HG03135 (cell line): ENCODE measurements at regions not wholly inside any gene's neighbourhood (a gene's known extent, or its start where the extent isn't known, plus 50 kb on each side); places are given as distances from the start of the nearest gene placed in this dataset.

Experiments
- ATAC-seq: cut with Tn5 transposase; IDR thresholded peaks from one replicate; pipeline ENCODE4 v1.9.1; 2021; ENCODE audit warnings: mild to moderate bottlenecking, moderate library complexity; ENCODE audit not compliant: unreplicated experiment

DNA sequence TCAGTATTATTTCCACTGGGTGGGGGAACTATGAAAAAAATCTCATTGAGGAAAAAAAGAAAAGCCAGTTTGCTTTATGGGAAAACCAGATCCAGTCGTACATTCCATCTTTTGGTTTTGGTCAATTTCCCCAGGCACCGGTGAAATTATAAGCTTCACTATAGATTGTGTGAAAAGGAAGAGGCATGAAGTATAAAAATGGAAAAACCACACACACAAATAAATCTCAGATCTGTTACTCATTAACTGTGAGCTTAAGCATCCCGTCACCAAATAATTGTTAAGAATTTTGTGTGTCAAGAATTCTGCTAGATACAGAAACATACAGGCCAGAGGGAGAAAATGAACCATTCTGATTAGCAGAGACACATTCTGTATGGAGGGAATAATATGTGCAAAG, 405.5 kb upstream of the CELF2 start:
- no peak for ATAC-seq

DNA sequence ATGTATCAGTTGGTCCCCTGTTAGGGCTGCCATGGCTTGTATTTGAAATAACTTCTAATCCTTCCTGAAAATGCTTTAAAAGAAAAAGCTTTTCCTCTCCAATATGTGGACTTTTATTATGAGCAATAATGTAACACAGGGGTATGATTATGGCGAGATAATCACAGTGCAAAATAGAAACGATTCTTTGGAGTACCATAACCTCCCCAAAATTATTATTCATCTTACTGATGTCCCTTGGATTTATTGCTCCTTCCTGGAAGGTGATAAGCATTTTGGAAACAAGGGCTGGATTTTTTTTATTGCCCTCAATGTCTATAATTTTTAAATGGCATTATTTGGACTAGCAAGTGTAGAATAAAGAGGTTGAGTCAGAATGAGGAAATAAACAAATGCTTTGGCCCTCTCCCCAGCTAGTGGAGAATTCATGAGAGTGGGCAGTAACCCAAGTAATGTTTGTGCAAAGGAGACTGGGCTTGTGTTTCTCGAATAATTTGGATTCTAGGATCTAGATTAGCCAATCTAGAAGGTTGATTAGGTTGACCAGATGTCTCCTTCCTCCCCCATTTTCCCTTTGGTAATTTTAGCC, 403.9 kb upstream of the CELF2 start:
- ATAC-seq = no peak

DNA sequence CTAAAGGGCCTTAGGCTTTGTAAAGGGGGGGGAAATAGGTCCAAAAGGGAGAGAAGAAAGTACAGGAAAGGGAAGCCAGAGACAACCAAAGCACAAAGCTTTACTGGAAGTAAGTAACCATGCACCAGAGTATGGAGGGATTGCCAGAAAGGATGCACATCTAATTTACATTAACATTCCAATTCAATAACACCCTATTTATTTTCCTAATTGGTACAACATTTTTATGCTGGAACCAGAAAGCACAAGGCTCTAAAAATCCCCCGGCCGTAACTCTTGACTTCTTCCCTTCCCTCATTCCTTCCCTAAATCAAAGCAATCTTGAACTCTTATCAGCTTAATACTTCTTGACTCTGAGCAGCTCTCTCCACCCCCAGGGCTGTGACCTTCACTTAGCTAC, 400.0 kb upstream of the CELF2 start:
- ATAC-seq = no peak

DNA sequence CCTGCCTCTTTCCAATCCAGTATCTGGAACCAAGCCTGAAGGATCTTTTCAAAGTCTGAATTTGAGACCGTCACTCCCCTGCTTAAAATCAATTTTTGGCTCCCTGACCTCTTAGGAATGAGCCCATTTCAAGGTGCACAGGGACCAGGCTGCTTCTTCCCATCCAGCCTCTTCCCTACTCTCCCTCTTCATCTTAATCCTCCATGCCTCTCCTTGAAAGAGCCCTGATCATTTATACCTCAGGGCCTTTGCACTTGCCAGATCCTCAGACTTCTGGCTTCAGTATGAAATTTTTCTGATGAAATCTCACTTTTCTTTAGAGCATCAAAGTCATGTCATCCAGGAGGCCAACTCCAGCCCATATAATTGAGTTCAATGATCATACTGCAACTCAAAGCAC, 399.5 kb upstream of the CELF2 start:
- no peak for ATAC-seq

DNA sequence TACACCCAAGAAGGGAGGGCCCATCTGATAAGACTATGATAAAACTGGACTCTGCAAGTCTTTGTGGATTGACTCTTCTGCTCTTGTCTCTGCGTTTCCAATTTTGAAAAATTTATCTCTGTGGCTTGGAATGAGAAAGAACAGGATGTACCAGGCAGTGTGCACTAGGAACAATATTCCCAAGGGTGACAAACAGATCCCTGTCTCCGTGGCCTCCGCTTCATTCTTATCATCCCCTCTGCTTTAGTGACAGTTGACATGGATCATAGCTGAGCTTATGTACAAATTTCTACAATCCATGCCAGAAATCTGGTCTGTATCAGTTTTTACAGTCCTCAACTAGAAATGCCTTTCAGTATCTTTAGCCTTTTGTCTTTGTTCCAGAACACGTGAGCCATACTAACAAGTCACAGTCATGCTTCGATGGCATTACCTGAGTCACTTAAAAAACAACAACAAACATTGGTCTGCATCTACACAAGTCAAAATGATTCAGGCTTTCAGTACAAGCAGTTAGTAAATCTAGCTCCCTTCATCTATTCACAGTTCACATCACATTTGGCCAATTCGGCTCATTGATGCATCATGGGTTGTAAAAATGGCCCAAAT, 393.6 kb upstream of the CELF2 start:
- ATAC-seq = no peak

DNA sequence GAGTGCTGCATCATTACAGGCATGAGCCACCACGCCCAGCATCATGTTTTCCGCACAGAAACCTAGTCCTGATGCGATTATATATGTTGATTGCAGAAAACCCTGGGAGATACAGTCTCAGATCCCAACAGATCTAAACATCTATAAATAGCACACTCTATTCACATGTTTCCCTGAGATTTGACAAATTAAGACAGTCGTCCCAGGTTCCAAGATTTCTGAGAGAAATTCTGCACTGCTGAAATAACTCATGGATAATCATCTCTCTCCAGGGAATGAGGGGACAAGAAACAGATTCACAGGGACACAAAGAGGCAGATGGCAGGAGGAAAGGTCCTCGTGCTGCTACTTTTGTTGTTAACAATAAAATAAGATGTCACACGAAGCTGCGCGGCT, 393.1 kb upstream of the CELF2 start:
- ATAC-seq = no peak

DNA sequence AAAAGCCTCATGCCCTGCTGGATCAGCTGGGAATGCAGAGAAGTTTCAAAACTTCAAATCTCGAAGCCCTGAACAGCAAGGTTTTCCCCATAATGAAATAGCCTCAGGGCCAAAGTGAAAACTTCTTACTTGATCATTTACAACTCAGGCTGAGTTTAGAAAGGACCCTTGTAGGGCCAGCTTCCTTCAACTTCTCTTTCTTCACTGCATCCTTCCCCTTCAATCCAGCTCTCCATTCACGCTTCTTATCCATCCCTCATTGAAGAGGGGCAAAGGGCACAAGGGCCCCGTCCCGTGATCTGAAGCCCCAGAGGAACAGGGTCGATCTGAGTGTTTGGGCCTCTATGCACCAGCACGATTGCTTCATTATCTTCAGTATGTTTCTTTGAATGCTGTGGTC, 392.2 kb upstream of the CELF2 start:
- ATAC-seq = no peak

DNA sequence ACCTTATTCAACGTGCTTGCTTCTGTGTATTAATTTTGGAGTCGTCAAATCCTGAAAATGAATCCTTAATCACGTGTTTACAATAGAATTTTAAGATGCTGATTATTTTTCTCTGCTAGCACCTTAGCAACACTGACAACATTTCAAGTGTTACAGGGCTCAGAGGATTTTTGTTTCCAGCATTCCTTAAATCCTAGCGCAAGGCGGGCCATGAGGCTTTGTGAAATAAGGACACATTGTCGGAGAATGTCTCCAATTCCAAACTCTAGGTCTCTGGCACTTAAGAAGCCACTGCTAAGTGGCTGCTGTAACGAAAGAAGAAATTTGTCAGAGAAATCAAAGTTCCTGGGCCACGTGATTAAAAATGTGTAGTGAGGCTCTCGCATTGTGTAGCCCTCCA, 390.9 kb upstream of the CELF2 start:
- ATAC-seq = no peak

DNA sequence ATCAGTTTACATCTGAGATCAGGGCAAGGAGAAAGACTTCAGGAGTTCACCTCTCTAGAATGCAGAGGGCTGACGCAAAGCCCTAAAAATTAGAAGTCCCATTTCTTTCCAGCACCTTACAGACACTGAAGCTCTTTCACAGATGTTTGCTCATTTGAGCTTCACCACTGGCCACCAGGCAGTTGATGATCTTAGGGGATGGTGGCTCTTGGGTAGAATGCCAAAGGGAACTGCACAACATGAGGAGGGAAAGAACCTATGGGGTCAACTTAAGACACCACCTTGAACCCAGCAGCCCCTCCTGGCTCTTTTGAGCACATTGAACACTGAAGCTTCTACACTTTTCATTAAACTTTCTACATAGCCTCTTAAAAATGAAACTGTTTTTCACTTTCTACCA, 390.3 kb upstream of the CELF2 start:
- ATAC-seq = no peak

DNA sequence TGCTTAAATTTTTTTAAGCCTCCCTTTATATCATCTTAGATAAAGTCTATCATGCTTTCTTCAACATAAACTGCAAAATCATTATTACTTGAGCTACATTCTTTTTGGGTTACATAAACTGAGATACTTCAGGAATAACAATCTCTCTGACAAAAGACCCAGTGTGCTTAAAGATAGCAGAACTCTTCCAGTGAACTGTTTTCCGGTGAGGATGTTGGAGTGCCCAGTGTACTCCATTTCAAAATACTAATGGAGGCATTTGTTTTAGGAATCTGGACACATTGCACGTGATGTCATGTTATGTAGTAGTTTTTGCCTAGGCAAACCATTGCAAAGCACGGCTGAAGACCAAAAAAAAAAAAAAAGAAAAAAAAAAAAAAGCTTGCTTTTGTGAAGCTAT, 388.2 kb upstream of the CELF2 start:
- no peak for ATAC-seq

DNA sequence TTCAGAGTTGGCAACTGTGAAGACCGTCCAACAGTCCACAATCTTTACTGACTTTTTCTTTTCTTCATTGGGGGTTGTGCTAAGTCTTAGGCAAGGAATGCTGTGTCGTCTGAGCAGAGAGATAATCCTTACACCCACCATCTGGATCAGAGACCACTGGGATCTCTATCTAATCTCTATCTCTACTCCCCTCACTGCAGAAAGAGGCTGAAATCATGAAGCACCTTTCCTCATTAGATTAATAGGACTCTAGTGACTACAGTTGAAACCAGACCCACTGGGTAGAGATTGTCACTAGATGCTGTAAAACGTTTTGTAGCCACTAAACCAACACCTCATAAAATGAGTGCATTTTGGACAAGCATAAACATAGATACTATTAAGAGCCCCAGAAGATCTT, 387.4 kb upstream of the CELF2 start:
- ATAC-seq = no peak

DNA sequence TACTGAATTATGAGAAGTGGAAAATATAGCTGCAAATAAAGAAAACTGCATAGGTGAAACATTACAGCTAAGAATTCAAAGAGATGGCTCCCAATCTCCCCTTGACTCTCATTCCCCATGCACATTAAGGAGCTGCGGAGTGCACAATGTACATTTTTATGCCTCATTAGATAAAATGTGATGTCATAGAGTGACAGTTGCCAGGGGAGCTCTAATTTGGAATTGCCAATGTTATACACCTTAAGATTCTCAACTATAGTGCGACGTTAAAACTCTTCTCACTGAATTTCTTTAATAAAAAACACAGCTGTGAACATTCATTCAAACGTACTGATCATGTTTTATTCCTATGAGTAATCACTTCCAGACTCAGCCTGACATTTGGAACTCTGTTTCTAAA, 386.9 kb upstream of the CELF2 start:
- no peak for ATAC-seq

DNA sequence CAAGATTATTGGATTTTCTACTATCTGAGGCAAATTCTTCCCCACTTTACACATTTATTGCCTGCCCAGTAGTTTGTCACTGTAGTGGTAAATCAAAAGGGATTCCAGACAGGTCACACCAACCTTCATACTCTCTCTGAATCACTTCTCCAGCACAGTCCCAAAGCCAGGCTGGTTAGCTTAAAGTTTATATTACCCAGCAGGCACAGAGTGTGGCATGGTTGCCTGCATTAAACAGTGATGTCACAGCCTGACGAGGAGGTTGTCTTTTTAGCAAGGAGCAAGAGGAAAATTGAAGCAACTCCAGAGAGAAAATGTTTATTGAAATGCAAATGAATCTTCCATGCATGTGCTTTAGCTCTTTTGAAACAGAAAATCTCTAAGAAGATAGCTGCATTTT, 375.5 kb upstream of the CELF2 start:
- ATAC-seq = no peak

DNA sequence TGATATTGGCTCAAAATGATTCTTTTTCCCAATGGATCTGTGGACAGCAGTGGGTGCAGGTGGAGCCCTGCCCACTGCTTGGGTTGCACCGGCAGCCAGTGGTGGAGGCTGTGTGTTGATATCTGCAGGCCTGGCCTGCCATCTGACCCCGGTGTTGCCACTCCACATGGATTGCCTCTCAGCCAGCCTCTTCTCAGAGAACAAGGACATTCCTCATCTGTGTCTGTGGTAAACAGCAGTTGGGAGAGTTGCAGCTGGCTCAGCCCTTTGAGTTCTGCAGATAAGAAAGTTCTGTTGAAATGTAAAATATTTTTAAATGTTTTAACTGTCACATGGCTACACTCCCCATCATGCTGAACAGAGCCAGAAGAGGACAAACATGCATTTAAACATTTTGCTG, 374.9 kb upstream of the CELF2 start:
- no peak for ATAC-seq

DNA sequence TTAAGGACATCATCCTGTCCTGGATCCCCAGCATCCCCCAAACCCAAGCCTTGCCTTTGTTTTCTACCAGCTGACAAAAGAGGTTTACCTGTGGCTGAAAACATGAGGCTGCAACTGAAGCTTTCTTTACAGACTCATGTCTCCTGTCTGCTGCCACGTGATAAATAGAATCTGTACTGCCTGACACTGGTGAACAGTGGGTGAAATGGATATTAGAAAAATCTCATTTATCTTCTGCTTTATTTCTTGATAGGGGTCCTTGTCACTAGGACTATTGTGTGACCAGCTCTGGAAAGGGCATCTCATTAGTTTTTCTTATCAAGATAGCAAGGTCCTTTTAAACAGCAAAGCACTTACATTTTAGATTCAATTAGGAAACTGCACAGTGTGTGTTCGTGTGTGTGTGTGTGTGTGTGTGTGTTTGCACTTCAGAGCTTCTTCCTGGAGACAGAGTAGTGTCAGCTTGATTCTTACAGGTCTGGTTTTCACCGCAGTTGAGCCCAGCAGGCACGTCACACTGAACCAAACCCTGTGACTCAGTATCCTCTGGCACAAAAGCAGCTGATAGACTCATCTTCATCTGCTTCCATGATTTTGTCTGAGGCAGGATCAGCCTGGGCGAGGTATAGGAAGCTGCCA, 373.5 kb upstream of the CELF2 start:
- ATAC-seq = no peak

DNA sequence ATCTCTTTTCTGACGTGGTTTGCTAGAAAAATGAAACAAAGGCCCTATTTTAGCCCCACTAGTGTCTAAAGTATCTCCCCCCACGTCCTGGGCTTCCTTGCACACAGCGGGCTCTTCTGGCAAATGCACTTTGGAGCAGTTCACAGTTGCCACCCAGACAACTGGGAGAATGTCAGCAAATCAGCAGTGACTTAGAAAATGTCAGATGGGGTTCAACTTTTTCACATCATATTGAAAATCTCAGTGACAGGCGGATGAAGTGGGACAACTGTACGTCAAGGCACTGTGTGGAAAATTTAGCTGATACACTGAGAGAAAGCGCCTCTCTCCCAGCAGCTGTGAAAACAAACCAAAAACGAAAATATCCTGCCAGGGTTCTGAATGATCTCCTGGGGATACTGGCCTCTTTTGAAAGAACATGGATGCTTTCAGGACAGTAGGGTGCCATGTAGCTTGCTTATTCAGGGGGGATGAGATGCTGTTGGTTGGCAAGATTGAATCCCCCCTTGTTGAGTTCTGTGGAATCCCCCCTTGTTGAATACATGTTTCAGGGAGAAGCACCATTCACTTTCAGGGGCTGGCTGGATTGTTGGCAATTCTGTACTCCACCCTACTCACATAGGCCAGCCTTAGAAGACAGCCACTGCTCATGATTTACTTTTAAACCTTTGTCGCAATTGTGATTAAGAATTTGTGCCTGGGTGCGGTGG, 372.8 kb upstream of the CELF2 start:
- no peak for ATAC-seq

DNA sequence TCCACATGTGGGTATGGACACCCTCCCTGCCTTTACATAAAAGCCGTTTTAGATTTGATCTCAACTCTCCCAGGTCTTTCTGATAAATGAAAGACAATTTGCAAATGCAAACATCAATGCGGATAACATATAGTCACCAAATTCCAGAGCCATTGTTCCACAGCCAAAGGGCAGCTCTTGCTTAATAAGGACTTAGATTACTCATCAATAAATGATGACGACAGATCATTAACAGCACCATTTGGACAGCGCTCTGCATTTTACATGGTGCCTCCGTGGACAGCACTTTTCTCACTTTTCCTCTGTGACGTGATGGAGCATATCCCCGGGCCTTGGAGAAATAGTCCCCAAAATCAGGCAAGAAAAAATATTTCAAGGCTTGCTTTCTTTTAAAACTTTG, 370.3 kb upstream of the CELF2 start:
- no peak for ATAC-seq

DNA sequence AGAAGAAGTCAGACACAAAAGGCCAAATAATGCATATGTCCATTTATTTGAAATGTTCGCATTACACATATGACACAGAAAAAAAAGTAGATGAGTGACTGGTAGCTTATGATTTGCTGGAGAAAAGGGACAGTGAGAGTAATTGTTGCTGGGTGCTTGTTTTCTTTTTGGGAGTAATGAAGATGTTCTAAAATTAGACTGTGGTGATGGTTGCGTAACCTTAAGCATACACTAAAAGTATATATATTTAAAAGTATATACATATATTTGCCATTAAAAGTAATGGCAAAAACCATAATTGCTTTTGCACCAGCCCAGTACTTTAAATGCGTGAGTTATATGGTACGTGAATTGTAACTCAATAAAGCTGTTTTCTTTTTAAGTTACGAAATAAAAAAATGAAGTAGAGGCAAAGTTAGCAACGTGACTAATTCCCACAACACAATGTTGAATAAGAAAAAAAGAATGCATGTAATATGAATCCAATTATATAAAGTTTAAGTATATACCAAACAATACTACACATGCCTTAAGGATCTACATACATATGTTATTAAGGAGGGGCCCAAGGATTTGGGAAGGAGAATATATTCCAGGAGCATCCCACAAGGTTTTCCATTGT, 360.4 kb upstream of the CELF2 start:
- ATAC-seq = no peak

DNA sequence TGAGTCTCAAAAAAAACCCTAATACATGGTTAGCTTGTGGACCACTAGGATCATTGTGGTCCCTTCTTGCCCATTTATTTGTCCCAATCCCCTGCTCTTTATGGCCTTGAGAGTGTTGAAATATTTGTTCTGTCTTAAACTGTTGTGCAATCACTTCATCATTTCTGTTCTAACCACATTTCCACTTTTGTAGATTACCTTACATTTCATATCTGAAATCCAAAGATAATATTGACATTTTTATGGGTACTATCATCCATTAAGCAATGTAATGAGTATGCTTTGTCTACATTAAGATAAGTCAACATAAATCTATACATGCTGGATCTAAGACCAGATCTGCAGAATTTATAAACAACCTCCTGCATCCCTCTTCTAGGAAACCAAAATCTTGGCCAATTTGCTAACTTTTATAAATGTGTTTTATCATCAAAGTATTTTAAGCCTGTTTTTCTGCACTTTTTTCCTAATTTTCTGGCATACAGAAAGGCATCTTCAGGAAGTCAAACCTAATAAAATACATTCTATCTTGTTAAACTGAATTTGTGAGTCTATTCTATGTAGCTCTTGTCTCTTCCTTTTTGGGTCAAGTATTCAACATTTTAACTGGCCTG, 359.4 kb upstream of the CELF2 start:
- ATAC-seq = no peak

DNA sequence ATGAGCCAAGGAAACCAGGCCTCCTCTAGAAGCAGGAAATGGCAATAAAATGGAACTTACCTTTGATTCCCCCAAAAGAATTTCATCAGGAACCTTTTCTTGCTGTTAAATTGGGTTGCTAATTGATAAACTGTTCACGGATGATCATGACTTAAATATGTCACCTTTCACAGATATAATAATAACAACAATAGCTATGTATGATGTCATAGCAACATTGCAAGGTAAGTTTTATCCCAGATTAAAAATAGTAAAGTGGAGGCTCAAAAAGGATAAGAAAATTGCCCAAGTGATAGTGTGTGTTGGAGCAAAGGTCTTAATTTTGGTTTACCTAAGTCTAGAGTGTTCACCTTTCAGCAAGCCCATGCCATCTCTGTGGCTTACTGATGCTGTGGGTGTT, 357.6 kb upstream of the CELF2 start:
- no peak for ATAC-seq

DNA sequence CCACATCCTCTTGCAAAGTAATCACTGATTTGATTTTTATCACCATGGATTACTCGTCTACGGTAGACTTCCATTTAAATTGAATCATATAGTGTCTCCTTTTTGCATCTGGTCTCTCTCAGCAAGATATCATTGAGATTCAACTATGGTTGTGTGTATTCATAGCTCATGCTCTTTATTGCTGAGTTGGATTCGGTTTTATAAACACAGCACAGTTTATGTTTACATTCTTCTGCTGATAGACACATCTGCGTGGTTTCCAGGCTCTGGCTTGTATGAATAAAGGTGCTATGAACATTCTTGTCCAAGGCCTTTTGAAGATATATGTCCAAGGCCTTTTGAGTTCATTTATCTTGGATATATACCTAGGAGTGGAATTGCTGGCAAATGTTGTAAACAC, 356.5 kb upstream of the CELF2 start:
- no peak for ATAC-seq
